SU-DHL-6 (cell line): ENCODE measurements at regions not wholly inside any gene's neighbourhood (a gene's known extent, or its start where the extent isn't known, plus 50 kb on each side); places are given as distances from the start of the nearest gene placed in this dataset.

Experiments
- EZH2phosphoT487 ChIP-seq: fragments of 200-600 bp; sonication (generic), shearing (Covaris generic); conservative IDR thresholded peaks from 2 replicates; pipeline ENCODE4 v1.6.1; 2018; ENCODE audit warnings: mild to moderate bottlenecking, antibody characterized with exemption, low read length, moderate library complexity, mixed read lengths
- TF ChIP-seq, protein P1 (sequence below): fragments of 200-600 bp; sonication (generic); IDR thresholded peaks from one replicate; pipeline ENCODE4 v1.5.1; 2017; ENCODE audit warnings: antibody characterized with exemption, mild to moderate bottlenecking, low read length, moderate library complexity; ENCODE audit not compliant: insufficient read depth, poor library complexity, severe bottlenecking

- no peak for TF ChIP-seq EZH2phosphoT487
- TF ChIP-seq, protein P1, sequence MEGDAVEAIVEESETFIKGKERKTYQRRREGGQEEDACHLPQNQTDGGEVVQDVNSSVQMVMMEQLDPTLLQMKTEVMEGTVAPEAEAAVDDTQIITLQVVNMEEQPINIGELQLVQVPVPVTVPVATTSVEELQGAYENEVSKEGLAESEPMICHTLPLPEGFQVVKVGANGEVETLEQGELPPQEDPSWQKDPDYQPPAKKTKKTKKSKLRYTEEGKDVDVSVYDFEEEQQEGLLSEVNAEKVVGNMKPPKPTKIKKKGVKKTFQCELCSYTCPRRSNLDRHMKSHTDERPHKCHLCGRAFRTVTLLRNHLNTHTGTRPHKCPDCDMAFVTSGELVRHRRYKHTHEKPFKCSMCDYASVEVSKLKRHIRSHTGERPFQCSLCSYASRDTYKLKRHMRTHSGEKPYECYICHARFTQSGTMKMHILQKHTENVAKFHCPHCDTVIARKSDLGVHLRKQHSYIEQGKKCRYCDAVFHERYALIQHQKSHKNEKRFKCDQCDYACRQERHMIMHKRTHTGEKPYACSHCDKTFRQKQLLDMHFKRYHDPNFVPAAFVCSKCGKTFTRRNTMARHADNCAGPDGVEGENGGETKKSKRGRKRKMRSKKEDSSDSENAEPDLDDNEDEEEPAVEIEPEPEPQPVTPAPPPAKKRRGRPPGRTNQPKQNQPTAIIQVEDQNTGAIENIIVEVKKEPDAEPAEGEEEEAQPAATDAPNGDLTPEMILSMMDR: no peak
Measured at GRCh38 chr1:98398092-98398491, 263.4 kb upstream of the SNX7 start.
